Upper lobe of left lung (tissue), 4 donors: ENCODE measurements at regions not wholly inside any gene's neighbourhood (a gene's known extent, or its start where the extent isn't known, plus 50 kb on each side); places are given as distances from the start of the nearest gene placed in this dataset.

Experiments
- CTCF ChIP-seq, 6 experiments: fragments of 450-650 bp in 4 of 6; fragments of 200-600 bp in 2 of 6; sonication (generic) in 2 of 6; IDR thresholded peaks; one replicate each; pipeline ENCODE4 v1.5.1; 2016 to 2019; ENCODE audit warnings: antibody characterized with exemption in 6 of 6
- POLR2A ChIP-seq, 4 donors: fragments of 450-650 bp; IDR thresholded peaks; one replicate each; pipeline ENCODE4 v1.5.1; 2016 to 2017; ENCODE audit warnings: antibody characterized with exemption in 4 of 4, mild to moderate bottlenecking in 2 of 4
- POLR2AphosphoS5 ChIP-seq, 2 donors: sonication (generic); formaldehyde crosslinking; IDR thresholded peaks; one replicate each; pipeline ENCODE4 v1.5.1; 2017; ENCODE audit warnings: antibody characterized with exemption in 2 of 2

GRCh38 chr18:3350566-3351527 lies 88.9 kb downstream of the MYL12B start:
- TF ChIP-seq CTCF (IDR thresholded peaks at IDR 0.05) (no peak), POLR2AphosphoS5 (IDR thresholded peaks at IDR 0.05) (no peak), POLR2A (IDR thresholded peaks at IDR 0.05) (no peak)
